K562 (cell line): ENCODE measurements at regions not wholly inside any gene's neighbourhood (a gene's known extent, or its start where the extent isn't known, plus 50 kb on each side); places are given as distances from the start of the nearest gene placed in this dataset.

Experiments used
- IRF2 ChIP-seq: sonication (generic); formaldehyde crosslinking; IDR thresholded peaks from 2 replicates; pipeline ENCODE4 v1.8.1; 2022; ENCODE audit warnings: mild to moderate bottlenecking, missing genetic modification reagents
- MEF2D ChIP-seq: conservative IDR thresholded peaks from 2 replicates; pipeline ENCODE4 v1.6.1; 2016; ENCODE audit warnings: low read depth, missing genetic modification characterization, missing compliant biosample characterization
- POLR2B ChIP-seq: fragments of 450-650 bp; IDR thresholded peaks from 2 replicates; pipeline ENCODE4 v1.6.1; 2018; ENCODE audit warnings: low read depth; ENCODE audit not compliant: partially characterized antibody
- RFX1 ChIP-seq: fragments of 450-650 bp; IDR thresholded peaks from 2 replicates; pipeline ENCODE4 v1.6.1; 2016; ENCODE audit warnings: mild to moderate bottlenecking, moderate library complexity
- TAF15 ChIP-seq: fragments of 200-400 bp; formaldehyde crosslinking; IDR thresholded peaks from 2 replicates; pipeline ENCODE4 v1.6.1; 2017; ENCODE audit warnings: mild to moderate bottlenecking, low read depth, low read length, moderate library complexity
- TCF3 ChIP-seq: sonication (generic); formaldehyde crosslinking; IDR thresholded peaks from 2 replicates; pipeline ENCODE4 v1.4.0; 2020; ENCODE audit warnings: mild to moderate bottlenecking, missing genetic modification reagents
- ZKSCAN1 ChIP-seq: fragments of 150-350 bp; IDR thresholded peaks from 2 replicates; pipeline ENCODE4 v1.6.1; 2016; ENCODE audit warnings: low read depth, low read length
- ZNF696 ChIP-seq: fragments of 250-450 bp; sonication (Bioruptor Pico); conservative IDR thresholded peaks from 2 replicates; pipeline ENCODE4 v1.4.0; 2020; ENCODE audit warnings: mild to moderate bottlenecking, moderate library complexity
- TF ChIP-seq, protein P1 (sequence below): fragments of 250-450 bp; sonication (Bioruptor Pico); IDR thresholded peaks from 2 replicates; pipeline ENCODE4 v1.5.0; 2020; ENCODE audit warnings: mild to moderate bottlenecking, borderline replicate concordance
- TF ChIP-seq, protein P2 (sequence below): sonication (generic); formaldehyde crosslinking; IDR thresholded peaks from 2 replicates; pipeline ENCODE4 v1.4.0; 2020; ENCODE audit warnings: mild to moderate bottlenecking, missing genetic modification reagents

DNA sequence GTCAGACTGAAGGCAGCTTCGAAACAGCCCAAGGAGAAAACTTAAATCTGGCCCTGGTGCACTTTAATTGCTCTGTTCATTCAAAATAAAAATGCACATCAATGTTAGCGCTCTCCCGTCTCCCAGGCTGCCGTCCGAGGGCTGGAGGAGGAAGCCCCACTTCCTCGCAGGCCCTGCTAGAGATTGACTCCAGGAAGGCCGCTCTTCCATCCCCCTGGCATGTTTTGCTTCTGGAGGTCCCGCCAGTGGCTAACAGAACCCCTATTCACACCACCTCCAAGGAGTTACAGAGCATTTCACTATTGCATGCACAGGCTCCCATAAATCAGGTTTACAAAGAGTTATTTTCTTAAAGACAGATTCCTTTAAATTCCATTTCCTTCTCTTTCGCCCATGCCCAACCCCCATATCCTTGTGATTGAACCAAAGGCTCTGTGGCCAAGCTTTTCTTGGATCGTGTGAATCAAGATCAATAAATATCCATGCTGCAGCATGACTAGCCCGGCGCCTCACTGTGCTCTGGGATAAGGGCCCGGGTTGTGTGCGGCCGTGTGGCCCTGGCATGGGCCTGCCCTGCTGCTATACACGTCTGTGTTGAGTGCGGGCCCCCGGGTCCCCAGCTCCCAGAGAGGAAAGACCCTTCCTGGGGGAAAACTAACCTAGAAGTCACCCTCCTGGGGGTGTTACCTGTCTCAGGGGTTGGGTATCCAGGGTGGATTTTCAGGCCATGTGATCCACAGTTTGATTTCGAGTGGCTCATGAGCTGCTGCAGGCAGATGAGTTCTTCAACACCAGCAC is 118.7 kb upstream of the GDF10 start (continued):
- TF ChIP-seq RFX1 (no peak), MEF2D (tag) (no peak), IRF2 (no peak), TCF3 (no peak), ZNF696 (CRISPR knock-in tag) (no peak), ZKSCAN1 (no peak), POLR2B (no peak), TAF15 (no peak)
- TF ChIP-seq, protein P1, sequence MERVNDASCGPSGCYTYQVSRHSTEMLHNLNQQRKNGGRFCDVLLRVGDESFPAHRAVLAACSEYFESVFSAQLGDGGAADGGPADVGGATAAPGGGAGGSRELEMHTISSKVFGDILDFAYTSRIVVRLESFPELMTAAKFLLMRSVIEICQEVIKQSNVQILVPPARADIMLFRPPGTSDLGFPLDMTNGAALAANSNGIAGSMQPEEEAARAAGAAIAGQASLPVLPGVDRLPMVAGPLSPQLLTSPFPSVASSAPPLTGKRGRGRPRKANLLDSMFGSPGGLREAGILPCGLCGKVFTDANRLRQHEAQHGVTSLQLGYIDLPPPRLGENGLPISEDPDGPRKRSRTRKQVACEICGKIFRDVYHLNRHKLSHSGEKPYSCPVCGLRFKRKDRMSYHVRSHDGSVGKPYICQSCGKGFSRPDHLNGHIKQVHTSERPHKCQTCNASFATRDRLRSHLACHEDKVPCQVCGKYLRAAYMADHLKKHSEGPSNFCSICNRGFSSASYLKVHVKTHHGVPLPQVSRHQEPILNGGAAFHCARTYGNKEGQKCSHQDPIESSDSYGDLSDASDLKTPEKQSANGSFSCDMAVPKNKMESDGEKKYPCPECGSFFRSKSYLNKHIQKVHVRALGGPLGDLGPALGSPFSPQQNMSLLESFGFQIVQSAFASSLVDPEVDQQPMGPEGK, result no peak
- TF ChIP-seq, protein P2, sequence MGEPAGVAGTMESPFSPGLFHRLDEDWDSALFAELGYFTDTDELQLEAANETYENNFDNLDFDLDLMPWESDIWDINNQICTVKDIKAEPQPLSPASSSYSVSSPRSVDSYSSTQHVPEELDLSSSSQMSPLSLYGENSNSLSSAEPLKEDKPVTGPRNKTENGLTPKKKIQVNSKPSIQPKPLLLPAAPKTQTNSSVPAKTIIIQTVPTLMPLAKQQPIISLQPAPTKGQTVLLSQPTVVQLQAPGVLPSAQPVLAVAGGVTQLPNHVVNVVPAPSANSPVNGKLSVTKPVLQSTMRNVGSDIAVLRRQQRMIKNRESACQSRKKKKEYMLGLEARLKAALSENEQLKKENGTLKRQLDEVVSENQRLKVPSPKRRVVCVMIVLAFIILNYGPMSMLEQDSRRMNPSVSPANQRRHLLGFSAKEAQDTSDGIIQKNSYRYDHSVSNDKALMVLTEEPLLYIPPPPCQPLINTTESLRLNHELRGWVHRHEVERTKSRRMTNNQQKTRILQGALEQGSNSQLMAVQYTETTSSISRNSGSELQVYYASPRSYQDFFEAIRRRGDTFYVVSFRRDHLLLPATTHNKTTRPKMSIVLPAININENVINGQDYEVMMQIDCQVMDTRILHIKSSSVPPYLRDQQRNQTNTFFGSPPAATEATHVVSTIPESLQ (CRISPR knock-in tag), result no peak
